GM18519 (cell line): ENCODE measurements at regions not wholly inside any gene's neighbourhood (a gene's known extent, or its start where the extent isn't known, plus 50 kb on each side); places are given as distances from the start of the nearest gene placed in this dataset.
"Not testable (repeated sequence)": the region's sequence is repeated elsewhere in the genome, so short reads cannot be mapped to it uniquely, and the experiment has no call there.

Source experiments
- ATAC-seq: cut with Tn5 transposase; IDR thresholded peaks from one replicate; pipeline ENCODE4 v1.9.1; 2021; ENCODE audit warnings: mild to moderate bottlenecking, moderate library complexity; ENCODE audit not compliant: unreplicated experiment, low FRiP score

DNA sequence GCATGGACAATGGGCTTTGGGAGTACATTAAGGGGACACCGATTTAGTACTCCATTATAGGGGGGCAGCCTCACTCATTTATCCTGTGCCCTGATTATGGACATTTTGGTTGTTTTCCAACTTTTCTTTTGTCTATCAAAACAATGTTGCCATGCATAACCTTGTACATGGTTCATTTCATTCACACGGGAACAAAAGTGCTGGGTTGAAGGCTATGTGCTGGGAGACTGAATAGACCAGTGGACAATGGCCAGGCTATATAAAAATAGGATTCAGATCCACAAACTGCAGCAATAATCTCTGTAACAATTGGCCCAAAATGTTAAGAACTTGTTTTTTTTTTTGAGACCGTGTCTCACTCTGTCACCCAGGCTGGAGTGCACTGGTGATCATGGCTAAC lies 100.7 kb upstream of the GMDS start:
- no peak for ATAC-seq

- ATAC-seq = no peak
These were observed 99.0 kb upstream of the GMDS start for GRCh38 chr6:2344319-2344905.

DNA sequence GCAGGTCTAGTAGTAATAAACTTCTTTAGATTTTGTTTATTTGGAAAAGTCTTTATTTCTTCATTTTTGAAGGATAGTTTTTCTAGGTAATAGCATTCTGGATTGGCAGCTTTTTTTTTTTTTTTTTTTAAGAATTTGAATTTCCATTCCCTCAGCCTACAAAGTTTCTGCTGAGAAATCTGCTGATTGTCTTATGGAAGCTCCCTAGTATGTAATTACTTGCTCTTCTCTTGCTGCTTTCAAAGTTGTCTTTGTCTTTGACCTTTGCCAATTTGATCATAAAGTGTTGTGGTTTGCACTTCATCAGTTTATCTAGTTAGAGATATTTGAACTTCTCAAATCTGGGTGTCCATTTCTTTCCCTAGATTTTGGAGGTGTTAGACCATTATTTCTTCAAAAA lies 82.2 kb upstream of the GMDS start:
- ATAC-seq = no peak

DNA sequence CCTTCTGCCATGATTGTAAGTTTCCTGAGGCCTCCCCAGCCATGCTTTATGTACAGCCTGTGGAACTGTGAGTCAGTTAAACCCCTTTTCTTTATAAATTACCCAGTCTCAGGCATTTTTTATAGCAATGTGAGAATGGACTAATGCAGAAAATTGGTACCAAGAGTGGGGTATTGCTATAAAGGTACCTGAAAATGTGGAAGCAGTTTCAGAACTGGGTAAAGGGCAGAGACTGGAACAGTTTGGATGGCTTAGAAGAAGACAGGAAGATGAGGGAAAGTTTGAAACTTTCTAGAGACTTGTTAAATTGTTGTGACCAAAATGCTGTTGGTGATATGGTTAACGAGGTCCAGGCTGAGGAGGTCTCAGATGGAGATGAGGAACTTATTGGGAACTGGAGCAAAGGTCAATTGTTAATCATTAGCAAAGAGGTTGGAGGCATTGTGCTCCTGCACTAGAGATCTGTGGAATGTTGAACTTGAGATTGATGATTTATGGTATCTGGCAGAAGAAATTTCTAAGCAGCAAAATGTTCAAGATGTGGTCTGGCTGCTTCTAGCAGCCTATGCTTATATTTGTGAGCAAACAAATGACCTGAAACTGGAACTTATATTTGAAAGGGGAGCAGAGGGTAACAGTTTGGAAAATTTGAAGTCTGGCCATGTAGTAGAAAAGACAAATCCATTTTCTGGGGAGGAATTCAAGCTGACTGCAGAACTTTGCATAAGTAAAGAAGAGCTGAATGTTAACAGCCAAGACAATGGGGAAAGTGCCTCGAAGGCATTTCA lies 79.0 kb upstream of the GMDS start:
- no peak for ATAC-seq

DNA sequence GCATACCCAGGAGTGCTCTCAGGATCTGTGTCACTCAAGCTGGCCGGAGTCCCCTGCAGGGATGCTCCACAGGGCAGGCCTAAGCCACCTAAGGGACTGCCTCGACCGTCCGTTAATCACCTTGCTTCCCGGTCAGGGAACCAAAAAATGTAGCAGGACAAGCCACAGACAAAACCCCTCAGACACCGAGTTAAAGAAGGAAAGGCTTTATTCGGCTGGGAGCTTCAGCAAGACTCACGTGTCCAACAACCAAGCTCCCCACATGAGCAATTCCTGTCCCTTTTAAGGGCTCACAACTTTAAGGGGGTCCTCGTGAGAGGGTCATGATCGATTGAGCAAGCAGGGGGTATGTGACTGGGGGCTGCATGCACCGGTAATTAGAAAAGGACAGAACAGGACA lies 72.1 kb upstream of the GMDS start:
- not testable (repeated sequence) for ATAC-seq

GRCh38 chr6:2314641-2315040 lies 69.2 kb upstream of the GMDS start:
- ATAC-seq = no peak

GRCh38 chr6:2310042-2310441 lies 64.6 kb upstream of the GMDS start:
- ATAC-seq = no peak

DNA sequence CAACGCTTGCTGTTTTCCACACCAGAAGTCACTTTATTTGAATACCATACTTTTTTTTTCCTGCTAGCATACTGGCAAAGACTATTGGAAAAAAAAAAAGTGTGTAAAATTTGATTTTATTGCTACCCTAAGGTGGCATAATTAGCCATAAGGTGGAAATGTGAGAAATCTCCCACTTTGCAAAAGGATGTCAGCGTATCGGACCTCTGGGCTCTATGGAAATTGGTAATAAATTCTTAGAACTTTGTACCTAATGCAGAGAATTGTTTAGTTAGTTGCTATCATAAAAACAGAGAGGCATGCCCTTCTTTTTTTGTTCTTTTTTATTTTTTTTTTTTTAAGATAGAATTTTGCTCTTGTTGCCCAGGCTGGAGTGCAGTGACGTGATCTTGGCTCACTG lies 63.7 kb upstream of the GMDS start:
- ATAC-seq = no peak

DNA sequence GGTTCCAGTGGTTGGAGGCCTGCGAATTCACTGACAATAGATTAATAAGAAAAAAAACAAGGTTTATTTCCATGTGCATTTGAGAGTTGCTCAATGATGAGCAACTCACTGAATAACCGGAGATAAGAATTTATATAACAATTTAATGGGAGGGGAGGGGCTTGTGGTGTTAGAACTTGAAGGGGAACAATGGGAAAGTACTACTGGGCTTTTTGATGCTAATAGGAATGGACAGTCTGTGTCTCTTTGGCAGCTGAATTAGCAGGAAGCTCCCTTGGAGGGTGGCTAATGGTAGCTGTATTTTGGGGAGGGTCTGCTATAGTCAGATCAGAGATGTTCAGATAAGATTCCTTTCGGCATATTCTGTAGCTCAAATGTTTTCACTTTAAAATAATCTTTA lies 62.4 kb upstream of the GMDS start:
- ATAC-seq = no peak

DNA sequence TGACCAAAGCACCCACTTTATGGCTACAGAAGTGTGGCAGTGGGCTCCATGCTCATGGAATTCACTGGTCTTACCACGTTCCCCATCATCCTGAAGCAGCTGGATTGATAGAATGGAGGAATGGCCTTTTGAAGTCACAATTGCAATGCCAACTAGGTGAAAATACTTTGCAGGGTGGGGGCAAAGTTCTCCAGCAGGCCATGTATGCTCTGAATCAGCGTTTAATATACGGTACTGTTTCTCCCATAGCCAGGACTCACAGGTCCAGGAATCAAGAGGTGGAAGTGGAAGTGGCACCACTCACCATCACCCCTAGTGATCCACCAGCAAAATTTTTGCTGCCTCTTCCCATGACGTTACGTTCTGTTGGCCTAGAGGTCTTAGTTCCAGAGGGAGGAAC lies 60.5 kb upstream of the GMDS start:
- ATAC-seq = no peak

DNA sequence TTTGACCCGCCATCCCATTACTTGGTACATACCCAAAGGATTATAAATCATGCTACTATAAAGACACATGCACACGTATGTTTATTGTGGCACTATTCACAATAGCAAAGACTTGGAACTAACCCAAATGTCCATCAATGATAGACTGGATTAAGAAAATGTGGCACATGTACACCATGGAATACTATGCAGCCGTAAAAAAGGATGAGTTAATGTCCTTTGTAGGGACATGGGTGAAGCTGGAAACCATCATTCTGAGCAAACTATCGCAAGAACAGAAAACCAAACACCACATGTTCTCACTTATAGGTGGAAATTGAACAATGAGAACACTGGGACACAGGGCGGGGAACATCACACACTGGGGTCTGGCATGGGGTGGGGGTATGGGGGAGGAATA lies 57.1 kb upstream of the GMDS start:
- not testable (repeated sequence) for ATAC-seq

DNA sequence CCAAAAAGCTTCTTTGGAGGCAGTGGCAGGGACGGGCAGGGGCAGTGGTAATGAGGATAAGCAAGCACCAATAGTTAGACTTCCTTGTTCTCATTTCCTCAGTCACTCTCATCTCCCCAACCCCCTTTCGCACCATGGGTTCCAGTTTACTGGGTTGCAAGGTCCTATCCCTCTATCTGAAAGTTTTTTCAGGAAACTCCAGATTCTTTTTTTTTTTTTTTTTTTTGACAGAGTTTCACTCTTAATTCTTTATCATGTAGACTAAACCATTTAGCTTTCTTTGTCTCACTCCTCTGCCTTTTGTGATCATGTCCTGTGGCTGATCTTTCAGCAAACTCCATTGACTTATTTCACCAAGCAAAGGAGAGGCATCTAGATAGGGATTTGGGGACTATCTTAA lies 51.4 kb upstream of the GMDS start:
- ATAC-seq = no peak
